HepG2 (cell line): ENCODE measurements at regions not wholly inside any gene's neighbourhood (a gene's known extent, or its start where the extent isn't known, plus 50 kb on each side); places are given as distances from the start of the nearest gene placed in this dataset.

Source experiments
- ATAC-seq: fragments of 200-7000 bp; cut with Tn5 transposase; 3 replicates; pipeline ENCODE4 v1.9.1; 2020; ENCODE audit warnings: mild to moderate bottlenecking, moderate library complexity
- BruUV-seq: library from RNA; stranded (reverse); fragments of 400-500 nt; replicated peaks from 2 replicates; lab custom pipeline; 2021; lab: Mats Ljungman, UMichigan
- CTCF ChIA-PET: fragments of 300-600 bp; formaldehyde crosslinking; extraction: SDS; loops from one replicate; lab custom pipeline; 2021; ENCODE audit warnings: low total read pairs, inconsistent platforms, low intra/inter-chr PET ratio; lab: Yijun Ruan, JAX
- POLR2A ChIA-PET: fragments of 350-600 bp; sonication (Branson Sonifier 250); formaldehyde crosslinking; loops from one replicate; lab custom pipeline; 2020; ENCODE audit warnings: antibody characterized with exemption, inconsistent platforms; lab: Yijun Ruan, JAX
- DNase-seq: peaks from one replicate; pipeline ENCODE4 v3.0.0-alpha.2; 2015; ENCODE audit warnings: low spot score
- FAIRE-seq: peaks from 3 replicates; lab custom pipeline; 2011; peaks lifted over from hg19 to GRCh38; lab: Jason Lieb, UNC
- H2AFZ ChIP-seq: one replicate; pipeline ENCODE4 v1.6.1; 2011; ENCODE audit warnings: low read length, inconsistent platforms
- H3K27ac ChIP-seq: fragments of 300-600 bp; 3 replicates; pipeline ENCODE4 v1.8.0; 2011; ENCODE audit warnings: mixed run types, mild to moderate bottlenecking, mixed read lengths, low read length, inconsistent platforms; ENCODE audit not compliant: insufficient read depth; ENCODE audit errors: extremely low read length
- H3K27me3 ChIP-seq, 2 experiments: fragments of 200-600 bp in 1 of 2; 2 replicates in 1 of 2; 3 replicates in 1 of 2; pipeline versions ENCODE4 v1.6.0 to v1.8.0; 2011; ENCODE audit warnings: low read length in 2 of 2, mild to moderate bottlenecking in 2 of 2, moderate library complexity in 2 of 2, inconsistent platforms in 1 of 2; ENCODE audit not compliant: insufficient read depth in 2 of 2, control insufficient read depth in 1 of 2
- H3K36me3 ChIP-seq, 2 experiments: fragments of 200-600 bp in 1 of 2; replicated peaks in 1 of 2; 2 replicates in 1 of 2; 3 replicates in 1 of 2; pipeline versions ENCODE4 v1.5.1 to v1.8.0; 2011; ENCODE audit warnings: low read length in 2 of 2, inconsistent platforms in 1 of 2; ENCODE audit not compliant: insufficient read depth in 2 of 2, control insufficient read depth in 1 of 2
- H3K4me1 ChIP-seq: 2 replicates; pipeline ENCODE4 v1.5.1; 2012; ENCODE audit warnings: low read length, inconsistent platforms; ENCODE audit not compliant: insufficient read depth
- H3K4me2 ChIP-seq: 2 replicates; pipeline ENCODE4 v1.6.0; 2011; ENCODE audit warnings: low read depth, low read length, inconsistent platforms
- H3K4me3 ChIP-seq, 3 experiments: fragments of 200-600 bp in 1 of 3; sonication (generic), shearing (Covaris generic) in 1 of 3; replicated peaks in 1 of 3; 2 replicates each; pipeline ENCODE4 v1.5.1; 2011 to 2016; ENCODE audit warnings: low read length in 3 of 3, inconsistent platforms in 2 of 3, low read depth in 2 of 3, mild to moderate bottlenecking in 2 of 3, control low read depth in 1 of 3, mixed read lengths in 1 of 3; ENCODE audit not compliant: insufficient read depth in 1 of 3
- H3K79me2 ChIP-seq: one replicate; pipeline ENCODE4 v1.6.1; 2011; ENCODE audit warnings: low read length, inconsistent platforms; ENCODE audit not compliant: insufficient read depth
- H3K9ac ChIP-seq: 2 replicates; pipeline ENCODE4 v1.6.0; 2011; ENCODE audit warnings: mild to moderate bottlenecking, low read depth, low read length, inconsistent platforms; ENCODE audit not compliant: insufficient read depth
- H3K9me3 ChIP-seq: 2 replicates; pipeline ENCODE4 v1.5.1; 2012; ENCODE audit warnings: mild to moderate bottlenecking, low read length
- H4K20me1 ChIP-seq: 2 replicates; pipeline ENCODE4 v1.6.0; 2011; ENCODE audit warnings: inconsistent platforms, mild to moderate bottlenecking, low read length, moderate library complexity; ENCODE audit not compliant: insufficient read depth
- CREB1 ChIP-seq, 2 experiments: fragments of 450-650 bp in 1 of 2; IDR thresholded peaks; 2 replicates each; pipeline ENCODE4 v1.6.1; 2016 to 2017; ENCODE audit warnings: control low read depth in 1 of 2, mild to moderate bottlenecking in 1 of 2, missing compliant biosample characterization in 1 of 2, missing genetic modification characterization in 1 of 2
- FOSL2 ChIP-seq: sonication (generic); formaldehyde crosslinking; IDR thresholded peaks from 2 replicates; pipeline ENCODE4 v1.4.0; 2020; ENCODE audit warnings: missing genetic modification reagents
- MAFF ChIP-seq: IDR thresholded peaks from 2 replicates; pipeline ENCODE4 v1.6.1; 2011; ENCODE audit warnings: low read depth, low read length, improper control_type of control experiment
- RFX1 ChIP-seq: fragments of 450-650 bp; IDR thresholded peaks from 2 replicates; pipeline ENCODE4 v1.6.1; 2017
- SSRP1 ChIP-seq: IDR thresholded peaks from 2 replicates; pipeline ENCODE4 v1.6.1; 2016; ENCODE audit warnings: control low read depth
- TERF1 ChIP-seq: sonication (generic); formaldehyde crosslinking; IDR thresholded peaks from 2 replicates; pipeline ENCODE4 v1.8.0; 2022; ENCODE audit warnings: mild to moderate bottlenecking, missing genetic modification reagents, moderate library complexity
- XRCC5 ChIP-seq: fragments of 200-400 bp; formaldehyde crosslinking; optimal IDR thresholded peaks from 2 replicates; pipeline ENCODE3; 2017; ENCODE audit warnings: mild to moderate bottlenecking, low read length
- ZBTB21 ChIP-seq: sonication (generic); formaldehyde crosslinking; IDR thresholded peaks from 2 replicates; pipeline ENCODE4 v1.4.0; 2020; ENCODE audit warnings: missing genetic modification reagents
- ZNF263 ChIP-seq: sonication (generic); formaldehyde crosslinking; IDR thresholded peaks from 2 replicates; pipeline ENCODE4 v1.4.0; 2020; ENCODE audit warnings: missing genetic modification reagents
- ZNF343 ChIP-seq: sonication (generic); formaldehyde crosslinking; IDR thresholded peaks from 2 replicates; pipeline ENCODE4 v1.4.0; 2020; ENCODE audit warnings: mild to moderate bottlenecking, missing genetic modification reagents
- WGBS: methylation state at CpG from one replicate; pipeline ENCODE4 v1.1.6; 2017; ENCODE audit warnings: low lambda C conversion rate; 5-methylcytosine and 5-hydroxymethylcytosine counted together
- in situ Hi-C: cut with HindIII; loops from 2 replicates; pipeline ENCODE4 v1.10.0; 2017; ENCODE audit warnings: low pct_unique_long_range_greater_than_20kb; ENCODE audit not compliant: extremely low pct_ligation_motif_present
- intact Hi-C: fragments of 100-400 bp; cut with micrococcal nuclease; formaldehyde crosslinking; loops from one replicate; pipeline ENCODE4 v1.10.0; 2022; ENCODE audit not compliant: unreplicated experiment

- no peak overlapping the region for H3K9ac ChIP-seq
- H2AFZ ChIP-seq, result no peak overlapping the region
- ChIA-PET POLR2A (no interaction called here), CTCF (interaction anchor here (1.8 to 6.7 kb wide), 2 partner anchors 126 to 536 kb away, joined by 18 to 112 read pairs; no protein-coding TSS in a partner anchor)
- 6% methylated on average over 2 of the region's 2 CpGs for WGBS
- no peak for DNase-seq
- ATAC-seq, result no peak
- in situ Hi-C loops (loop anchor here (5.0 to 10.0 kb wide), 3 partner anchors 373 to 891 kb away; no protein-coding TSS in a partner anchor), intact Hi-C loops (loop anchor here (10.0 kb wide), 1 partner anchor 901 kb away; no protein-coding TSS in a partner anchor)
- no peak overlapping the region for H3K27ac ChIP-seq
- no peaks in the 10 kb centered on the region for H3K79me2 ChIP-seq
- H3K4me3 ChIP-seq, result no peak overlapping the region
- TF ChIP-seq FOSL2, result no peak
- TF ChIP-seq CREB1 (IDR thresholded peaks at IDR 0.05), result no peak
- TF ChIP-seq CREB1 (CRISPR knock-in tag; IDR thresholded peaks at IDR 0.05), result no peak
- no peak for TF ChIP-seq TERF1
- no peak for TF ChIP-seq MAFF
- TF ChIP-seq ZNF343, result no peak
- TF ChIP-seq ZNF263 (CRISPR knock-in tag), result no peak
- TF ChIP-seq SSRP1, result no peak
- no peak for TF ChIP-seq XRCC5
- TF ChIP-seq RFX1, result no peak
- no peak for TF ChIP-seq ZBTB21
- H3K4me2 ChIP-seq, result no peak overlapping the region
- FAIRE-seq, result no peak
- H3K9me3 ChIP-seq, result no peaks in the 10 kb centered on the region
- H3K4me1 ChIP-seq, result peaks cover 7% of the 10 kb centered on the region; the same call in 1 of the 2 replicates
- no peaks in the 10 kb centered on the region for H3K36me3 ChIP-seq
- BruUV-seq, result no TSS peak
- no peaks in the 10 kb centered on the region for H3K27me3 ChIP-seq
- no peaks in the 10 kb centered on the region for H4K20me1 ChIP-seq
Observed at GRCh38 chr2:16774091-16774490, 108.5 kb upstream of the CYRIA start.
